Large intestine (tissue), 3 donors: ENCODE measurements at regions not wholly inside any gene's neighbourhood (a gene's known extent, or its start where the extent isn't known, plus 50 kb on each side); places are given as distances from the start of the nearest gene placed in this dataset.

Experiments
- DNase-seq, 2 donors: peaks; one replicate each; pipeline versions ENCODE4 v3.0.0 to v3.0.0-alpha.2; 2013
- H3K27ac ChIP-seq: one replicate; pipeline ENCODE4 v1.5.1; 2013; ENCODE audit warnings: low read length
- H3K27me3 ChIP-seq: 2 replicates; pipeline ENCODE4 v1.6.1; 2013; ENCODE audit warnings: low read length; ENCODE audit not compliant: control insufficient read depth, insufficient read depth
- H3K36me3 ChIP-seq: 2 replicates; pipeline ENCODE4 v1.6.1; 2013; ENCODE audit warnings: low read length; ENCODE audit not compliant: control insufficient read depth, insufficient read depth
- H3K4me1 ChIP-seq: one replicate; pipeline ENCODE4 v1.6.1; 2013; ENCODE audit warnings: low read length; ENCODE audit not compliant: control insufficient read depth, insufficient read depth
- H3K4me3 ChIP-seq: one replicate; pipeline ENCODE4 v1.5.1; 2013; ENCODE audit warnings: low read length
- H3K9me3 ChIP-seq: one replicate; pipeline ENCODE4 v1.6.1; 2013; ENCODE audit warnings: mild to moderate bottlenecking, low read depth, low read length, moderate library complexity; ENCODE audit not compliant: control insufficient read depth
- WGBS: methylation state at CpG from one replicate; pipeline ENCODE4 v1.1.5; 2013; ENCODE audit warnings: low lambda C conversion rate; ENCODE audit not compliant: insufficient coverage; 5-methylcytosine and 5-hydroxymethylcytosine counted together

DNA sequence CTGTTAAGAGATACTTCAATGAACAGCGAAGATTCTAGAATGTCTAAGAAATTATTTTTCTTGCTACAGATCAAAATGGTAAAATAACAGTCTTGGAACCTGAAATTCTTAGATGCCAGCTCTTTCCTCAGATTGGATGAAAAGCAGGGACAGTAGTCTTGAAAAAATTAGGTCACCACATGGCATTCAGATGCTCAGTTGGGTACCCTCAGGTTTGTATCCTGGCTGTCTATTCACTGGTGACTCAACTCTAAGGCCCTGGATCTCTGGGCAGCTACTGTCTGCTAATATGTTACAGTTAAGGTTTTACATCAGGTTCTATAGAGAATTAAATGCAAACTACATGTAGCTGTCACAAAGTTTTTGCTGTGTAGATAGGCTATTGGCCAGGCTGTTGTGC is 528.9 kb upstream of the ADAMTS5 start:
- Histone ChIP-seq H3K9me3 (no peaks in the 10 kb centered on the region), H3K4me3 (no peak overlapping the region), H3K36me3 (no peaks in the 10 kb centered on the region), H3K4me1 (no peaks in the 10 kb centered on the region), H3K27me3 (no peaks in the 10 kb centered on the region), H3K27ac (no peak overlapping the region)
- no peak for DNase-seq
- WGBS = no CpG with 5 or more reads among the region's 1 CpG

DNA sequence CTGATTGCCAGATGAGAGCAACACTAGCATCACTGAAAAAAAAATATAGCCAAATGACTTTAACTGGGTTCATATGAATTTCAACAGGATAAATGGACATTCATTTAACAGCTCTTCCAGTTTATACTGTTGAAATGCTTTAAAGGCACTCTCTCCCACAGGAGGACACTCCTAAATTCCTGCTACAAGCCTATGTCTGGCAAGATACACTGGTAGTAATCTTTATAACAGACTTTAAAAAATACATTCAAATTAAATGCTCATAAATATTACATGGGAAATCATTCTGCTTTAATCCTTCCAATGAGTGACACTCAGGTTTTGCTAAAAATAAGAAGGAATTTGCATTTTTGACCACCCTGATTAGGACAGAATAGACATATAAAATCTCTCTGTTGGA is 526.7 kb upstream of the ADAMTS5 start:
- no peak overlapping the region for H3K27ac ChIP-seq
- no peaks in the 10 kb centered on the region for H3K9me3 ChIP-seq
- H3K27me3 ChIP-seq = no peaks in the 10 kb centered on the region
- DNase-seq = no peak
- no peaks in the 10 kb centered on the region for H3K4me1 ChIP-seq
- no peak overlapping the region for H3K4me3 ChIP-seq
- no peaks in the 10 kb centered on the region for H3K36me3 ChIP-seq

DNA sequence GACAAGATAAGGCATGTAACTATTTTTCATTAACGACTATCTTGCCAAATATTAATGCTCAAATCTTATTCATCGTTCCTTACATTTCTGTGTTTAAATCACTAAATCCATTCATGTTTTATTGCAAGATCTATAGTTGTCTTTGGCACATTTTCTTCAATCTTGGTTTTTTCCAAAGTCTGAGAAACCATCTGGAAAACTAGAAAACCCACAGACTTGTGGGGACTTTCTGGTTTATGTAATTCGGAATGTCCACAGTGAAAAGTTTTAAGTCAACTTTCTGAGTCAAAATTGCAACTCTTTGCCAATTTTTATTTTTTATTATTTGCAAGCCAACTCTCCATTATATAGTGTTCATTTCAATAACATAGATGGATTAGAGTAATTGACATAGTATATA is 520.8 kb upstream of the ADAMTS5 start:
- Histone ChIP-seq H3K4me1 (no peaks in the 10 kb centered on the region), H3K9me3 (no peaks in the 10 kb centered on the region), H3K27ac (no peak overlapping the region), H3K4me3 (no peak overlapping the region), H3K27me3 (no peaks in the 10 kb centered on the region), H3K36me3 (no peaks in the 10 kb centered on the region)
- no peak for DNase-seq
- WGBS = 80% methylated on average over 3 of the region's 3 CpGs

DNA sequence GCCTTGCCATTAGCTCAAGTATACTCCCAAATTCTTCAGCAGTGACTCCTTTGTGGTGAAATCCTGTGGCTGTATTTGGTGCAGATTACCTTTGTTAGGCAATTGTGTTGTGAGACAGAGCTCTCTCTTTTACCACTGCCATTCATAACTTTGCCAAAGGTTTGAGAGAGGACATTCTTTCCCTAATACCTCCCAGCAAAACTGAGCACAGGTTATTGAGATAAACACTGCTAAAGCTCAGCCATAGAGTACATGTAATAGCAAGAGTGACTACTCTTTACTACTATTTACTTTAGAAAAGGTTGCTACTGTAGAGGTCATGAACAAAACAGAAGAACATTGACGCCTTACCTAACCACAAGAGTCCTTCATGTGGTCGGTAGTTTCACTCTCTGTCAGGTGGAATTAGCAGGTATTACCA is 514.0 kb upstream of the ADAMTS5 start:
- no peaks in the 10 kb centered on the region for H3K36me3 ChIP-seq
- DNase-seq = no peak
- no peaks in the 10 kb centered on the region for H3K4me1 ChIP-seq
- no peak overlapping the region for H3K27ac ChIP-seq
- no peak overlapping the region for H3K4me3 ChIP-seq
- whole genome bisulfite sequencing = no CpG with 5 or more reads among the region's 2 CpGs
- H3K9me3 ChIP-seq = no peaks in the 10 kb centered on the region
- H3K27me3 ChIP-seq = no peaks in the 10 kb centered on the region

DNA sequence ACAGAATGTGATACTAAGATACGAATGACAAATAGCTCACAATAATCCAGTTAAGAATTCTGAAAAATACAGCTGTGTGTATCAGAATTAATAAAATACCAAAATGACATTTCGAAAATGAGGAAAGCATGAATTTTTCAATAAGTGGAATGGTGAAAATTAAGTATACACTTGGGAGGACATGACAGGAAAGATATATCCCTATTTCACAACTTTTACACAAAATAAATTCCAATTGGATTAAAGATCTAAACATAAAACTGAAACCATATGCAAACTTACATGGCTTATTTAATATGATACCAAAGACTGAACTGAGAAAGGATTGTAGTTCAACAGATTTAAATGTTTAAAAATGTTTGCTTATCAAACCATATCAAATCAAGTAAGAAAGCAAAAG is 510.4 kb upstream of the ADAMTS5 start:
- no peaks in the 10 kb centered on the region for H3K36me3 ChIP-seq
- H3K4me3 ChIP-seq = no peak overlapping the region
- H3K27ac ChIP-seq = no peak overlapping the region
- no peaks in the 10 kb centered on the region for H3K9me3 ChIP-seq
- 91% methylated on average over 1 of the region's 2 CpGs for WGBS
- H3K27me3 ChIP-seq = no peaks in the 10 kb centered on the region
- H3K4me1 ChIP-seq = no peaks in the 10 kb centered on the region
- DNase-seq = no peak

DNA sequence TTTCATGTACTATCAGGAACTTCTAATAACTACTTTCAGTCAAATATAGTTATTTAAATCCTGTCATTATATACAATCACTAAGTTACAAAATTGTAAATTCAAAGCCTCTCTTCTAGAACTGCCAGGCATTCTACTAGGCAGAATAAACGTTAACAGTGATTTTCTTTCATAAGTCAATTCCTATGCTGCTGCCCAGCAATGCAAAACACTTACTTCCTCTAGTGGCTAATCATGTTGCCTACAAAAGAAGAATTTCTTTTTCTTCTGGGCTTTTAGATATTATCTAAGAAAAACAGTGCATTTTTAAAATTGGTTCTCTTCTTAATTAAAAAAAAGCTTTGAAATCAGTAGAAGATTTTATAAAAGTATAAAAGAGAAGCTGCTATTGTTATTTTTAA is 509.8 kb upstream of the ADAMTS5 start:
- Histone ChIP-seq H3K4me3 (no peak overlapping the region), H3K27ac (no peak overlapping the region), H3K36me3 (no peaks in the 10 kb centered on the region), H3K4me1 (no peaks in the 10 kb centered on the region), H3K27me3 (no peaks in the 10 kb centered on the region), H3K9me3 (no peaks in the 10 kb centered on the region)
- no CpG with 5 or more reads among the region's 1 CpG for WGBS
- no peak for DNase-seq

DNA sequence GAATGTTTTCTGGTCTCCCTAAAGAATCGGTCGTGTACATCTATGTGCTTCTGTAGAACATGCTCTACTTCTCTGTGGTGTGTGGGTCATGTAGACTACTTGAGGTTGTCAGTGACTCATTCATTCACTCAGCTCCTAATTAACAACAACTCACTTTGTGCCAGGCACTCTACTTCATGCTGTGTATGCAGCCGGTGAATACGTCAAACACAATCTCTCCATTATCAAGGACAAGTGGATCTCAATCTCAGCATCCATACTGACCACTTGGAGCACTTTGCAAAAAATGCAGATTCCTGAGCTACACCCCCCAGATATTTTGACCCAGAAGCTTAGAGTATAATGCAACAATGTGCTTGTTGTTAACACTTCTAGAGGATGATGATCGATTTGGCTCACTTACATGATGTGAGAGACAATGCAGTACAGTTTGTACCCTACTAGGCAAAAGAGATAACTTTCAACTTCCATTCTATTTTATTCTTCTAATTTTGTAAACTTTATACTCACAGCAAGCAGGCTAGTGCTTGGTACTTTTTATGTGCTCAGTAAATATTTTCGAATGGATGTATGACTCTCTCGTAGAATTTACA is 508.6 kb upstream of the ADAMTS5 start:
- 94% methylated on average over 3 of the region's 7 CpGs for WGBS

DNA sequence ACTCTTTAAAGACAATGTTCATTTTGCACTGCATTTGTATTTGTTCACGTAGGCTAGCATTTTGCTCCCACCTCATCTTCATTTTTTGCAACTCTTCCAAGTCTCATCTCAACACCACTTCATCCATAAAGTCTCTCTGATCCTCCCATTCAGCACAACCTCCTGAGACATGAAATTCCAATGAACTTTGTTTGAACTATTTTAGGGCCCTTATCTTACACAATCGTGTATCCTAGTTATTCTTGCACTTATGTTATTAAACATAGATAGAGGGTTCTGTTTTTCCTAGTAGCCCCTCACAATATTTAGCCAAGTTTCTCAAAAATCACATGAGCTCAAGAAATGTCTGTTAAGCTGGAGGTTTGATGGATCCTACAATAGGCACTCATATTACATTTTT is 500.5 kb upstream of the ADAMTS5 start:
- H3K27me3 ChIP-seq = no peaks in the 10 kb centered on the region
- no peak for DNase-seq
- H3K36me3 ChIP-seq = no peaks in the 10 kb centered on the region
- no peaks in the 10 kb centered on the region for H3K4me1 ChIP-seq
- 60% methylated on average over 2 of the region's 2 CpGs for WGBS
- H3K27ac ChIP-seq = no peak overlapping the region
- no peak overlapping the region for H3K4me3 ChIP-seq
- no peaks in the 10 kb centered on the region for H3K9me3 ChIP-seq

More for the DNA sequence above, 508.6 kb upstream of the ADAMTS5 start:
- no peak overlapping the region for H3K4me3 ChIP-seq
- H3K36me3 ChIP-seq = no peaks in the 10 kb centered on the region
- no peak for DNase-seq
- H3K9me3 ChIP-seq = no peaks in the 10 kb centered on the region
- no peaks in the 10 kb centered on the region for H3K27me3 ChIP-seq
- no peaks in the 10 kb centered on the region for H3K4me1 ChIP-seq
- no peak overlapping the region for H3K27ac ChIP-seq

DNA sequence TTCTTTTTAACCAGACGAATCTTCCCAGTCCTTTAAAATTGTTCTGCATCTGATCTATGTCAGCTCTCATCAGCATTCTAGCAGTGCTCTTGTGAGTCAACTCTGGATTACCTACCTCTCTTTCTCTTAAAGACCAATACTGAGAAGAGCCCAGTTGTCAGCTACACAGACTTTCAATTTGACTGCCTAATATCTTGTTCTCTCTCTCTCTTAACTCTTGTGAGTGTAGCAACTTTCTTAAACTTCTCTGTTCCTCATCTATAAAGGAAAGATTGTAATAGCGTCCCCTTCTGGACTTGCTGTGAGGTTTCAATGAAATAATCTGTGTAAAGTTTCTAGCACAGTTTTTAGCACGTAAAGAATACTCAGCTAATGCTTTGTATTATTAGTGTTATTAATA is 499.3 kb upstream of the ADAMTS5 start:
- Histone ChIP-seq H3K9me3 (no peaks in the 10 kb centered on the region), H3K27me3 (no peaks in the 10 kb centered on the region), H3K4me3 (no peak overlapping the region), H3K36me3 (no peaks in the 10 kb centered on the region), H3K4me1 (no peaks in the 10 kb centered on the region), H3K27ac (no peak overlapping the region)
- no peak for DNase-seq
- WGBS = no CpG with 5 or more reads among the region's 3 CpGs

DNA sequence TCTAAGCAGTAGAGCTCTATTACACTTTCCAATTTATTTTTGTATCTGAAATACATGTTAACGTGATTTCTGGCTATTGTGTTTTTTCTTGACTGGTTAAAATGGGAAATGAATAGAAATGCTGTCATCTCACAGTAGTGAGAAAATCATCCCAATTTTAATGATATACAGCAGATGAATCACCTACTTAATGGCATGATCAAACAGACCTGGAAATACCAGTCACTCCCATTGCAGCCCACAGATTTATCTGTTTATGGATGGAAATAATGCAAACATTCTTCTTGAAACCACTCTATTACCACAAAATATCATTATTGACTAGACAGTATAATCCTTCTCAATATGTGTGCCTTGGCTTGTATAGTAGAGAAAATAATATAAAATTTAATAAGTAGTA is 497.8 kb upstream of the ADAMTS5 start:
- WGBS = no CpG with 5 or more reads among the region's 1 CpG

DNA sequence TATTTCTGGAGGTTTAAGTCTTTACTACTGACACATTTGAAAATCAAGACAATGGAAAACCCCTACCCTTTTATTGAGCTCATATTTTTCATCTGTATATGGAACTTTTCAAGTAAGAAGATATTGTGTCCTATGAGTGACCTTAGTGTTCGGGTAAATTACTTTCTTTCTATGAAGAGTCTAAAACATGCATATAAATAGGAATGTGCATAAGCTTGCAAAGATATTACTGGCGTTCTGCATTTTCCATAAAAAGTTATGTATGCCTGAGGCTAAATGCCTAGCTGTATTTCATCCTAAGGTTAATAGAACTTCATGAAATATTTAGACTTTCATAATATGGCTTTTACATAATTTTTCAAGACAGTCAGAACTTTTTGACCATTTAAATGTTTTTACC is 495.8 kb upstream of the ADAMTS5 start:
- DNase-seq = no peak
- Histone ChIP-seq H3K27me3 (no peaks in the 10 kb centered on the region), H3K36me3 (no peaks in the 10 kb centered on the region), H3K9me3 (no peaks in the 10 kb centered on the region), H3K4me3 (no peak overlapping the region), H3K27ac (no peak overlapping the region), H3K4me1 (no peaks in the 10 kb centered on the region)
- 100% methylated on average over 2 of the region's 2 CpGs for WGBS

More for the DNA sequence above, 497.8 kb upstream of the ADAMTS5 start:
- Histone ChIP-seq H3K9me3 (no peaks in the 10 kb centered on the region), H3K27me3 (no peaks in the 10 kb centered on the region), H3K36me3 (no peaks in the 10 kb centered on the region), H3K4me1 (no peaks in the 10 kb centered on the region), H3K27ac (no peak overlapping the region), H3K4me3 (no peak overlapping the region)
- no peak for DNase-seq
